ENCODE measurements at regions not wholly inside any gene's neighbourhood (a gene's known extent, or its start where the extent isn't known, plus 50 kb on each side); places are given as distances from the start of the nearest gene placed in this dataset.

DNA sequence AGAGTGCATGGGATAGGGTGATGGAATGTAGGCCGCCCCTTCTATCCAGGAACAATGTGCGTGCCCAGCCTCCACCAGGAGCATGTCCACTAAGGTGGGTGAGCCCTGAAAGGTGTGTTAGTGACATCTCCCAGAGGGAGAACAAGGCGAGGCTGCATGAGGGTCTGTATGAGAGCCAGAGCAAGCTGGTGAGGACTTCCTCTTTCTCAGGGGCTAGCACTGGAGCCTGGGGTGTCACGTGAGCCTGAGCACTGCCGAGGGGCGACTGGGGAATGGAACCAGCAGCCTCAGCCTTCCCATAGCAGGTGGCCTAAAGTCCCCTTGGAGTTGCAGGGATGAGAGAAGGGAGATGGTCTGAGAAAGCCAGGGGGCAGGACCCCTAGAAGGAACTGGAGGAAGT, 156.3 kb upstream of the COBL start:
- Histone ChIP-seq H3K27ac (ENCODE audit: low read depth, low read length) (no peak overlapping the region), H3K9me3 (ENCODE audit: control insufficient read depth in 5 of 5, low read length in 5 of 5) (peaks cover 0 to 5% (median 0%) of the 10 kb centered on the region in 5 donors), H3K4me3 (ENCODE audit: low read depth in 1 of 5, low read length in 5 of 5) (no peak overlapping the region), H3K27me3 (ENCODE audit: control insufficient read depth in 5 of 5, insufficient read depth in 4 of 5, low read length in 5 of 5) (peaks cover 13 to 22% (median 19%) of the 10 kb centered on the region in 5 donors), H3K36me3 (ENCODE audit: control insufficient read depth in 5 of 5, insufficient read depth in 5 of 5, low read length in 5 of 5) (no peaks in the 10 kb centered on the region), H3K4me1 (ENCODE audit: control insufficient read depth in 5 of 5, insufficient read depth in 5 of 5, low read length in 5 of 5) (peaks cover 0 to 5% (median 0%) of the 10 kb centered on the region in 5 donors), H3K9ac (ENCODE audit: low read length in 5 of 5) (no peak overlapping the region)

DNA sequence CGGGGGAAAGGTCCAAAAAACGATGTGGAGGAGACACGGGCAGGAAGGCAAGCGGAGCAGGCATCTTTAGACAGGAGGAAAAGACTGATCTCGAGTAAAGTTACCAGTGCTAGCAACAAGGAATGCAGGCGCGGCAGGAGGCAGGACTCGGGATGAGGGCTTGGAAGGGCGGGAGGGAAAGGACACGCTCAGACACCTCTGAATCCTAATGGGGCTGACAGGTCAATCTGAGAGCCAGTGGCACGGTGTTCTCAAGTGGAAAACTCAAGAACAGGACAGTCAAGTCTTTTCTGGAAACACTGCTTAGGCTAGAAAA, 155.3 kb upstream of the COBL start:
- Histone ChIP-seq H3K4me1 (ENCODE audit: control insufficient read depth in 5 of 5, insufficient read depth in 5 of 5, low read length in 5 of 5) (peaks cover 0 to 5% (median 0%) of the 10 kb centered on the region in 5 donors), H3K27ac (ENCODE audit: low read depth, low read length) (no peak overlapping the region), H3K9me3 (ENCODE audit: control insufficient read depth in 5 of 5, low read length in 5 of 5) (peaks cover 0 to 6% (median 0%) of the 10 kb centered on the region in 5 donors), H3K9ac (ENCODE audit: low read length in 5 of 5) (no peak overlapping the region), H3K4me3 (ENCODE audit: low read depth in 1 of 5, low read length in 5 of 5) (no peak overlapping the region), H3K27me3 (ENCODE audit: control insufficient read depth in 5 of 5, insufficient read depth in 4 of 5, low read length in 5 of 5) (peaks cover 13 to 22% (median 19%) of the 10 kb centered on the region in 5 donors), H3K36me3 (ENCODE audit: control insufficient read depth in 5 of 5, insufficient read depth in 5 of 5, low read length in 5 of 5) (no peaks in the 10 kb centered on the region)

DNA sequence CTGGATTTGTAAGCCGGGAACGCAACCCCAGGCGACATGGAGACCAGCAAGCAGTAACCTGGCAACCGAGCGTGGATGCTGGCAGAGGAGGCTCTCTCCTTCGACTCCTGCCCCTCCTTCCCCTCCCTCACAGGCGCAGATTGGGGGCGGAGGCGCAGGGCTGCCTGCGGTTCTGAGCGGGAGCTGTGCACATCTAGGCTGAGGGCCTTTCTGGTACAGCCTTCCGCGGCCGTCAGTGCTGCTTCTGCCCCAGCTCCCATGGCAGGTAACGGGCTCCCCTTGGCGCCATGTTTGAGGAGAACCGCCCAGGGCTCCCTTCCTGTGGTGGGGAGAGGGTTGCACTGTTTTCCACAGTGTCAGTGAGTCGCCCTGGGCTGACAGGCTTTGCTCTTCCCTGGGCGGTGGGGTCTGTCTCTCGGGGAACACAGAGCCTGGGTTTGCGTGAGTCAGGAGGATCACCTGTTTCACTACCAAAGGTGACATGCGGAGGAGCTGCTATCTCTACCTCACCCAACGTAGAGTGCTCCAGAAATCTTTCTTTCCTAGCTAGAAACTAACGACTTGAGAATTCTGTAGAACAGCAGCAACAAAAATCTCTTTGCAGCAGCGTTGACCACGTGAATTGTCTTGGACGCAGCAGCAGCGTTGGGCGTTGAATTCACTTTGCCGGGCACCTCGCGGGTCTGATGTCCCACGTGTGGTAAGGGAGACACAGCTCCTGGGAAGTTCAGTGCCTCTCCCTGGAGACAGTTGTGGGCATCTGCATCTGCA, 154.8 kb upstream of the COBL start:
- Histone ChIP-seq H3K4me1 (ENCODE audit: control insufficient read depth in 5 of 5, insufficient read depth in 5 of 5, low read length in 5 of 5) (peaks cover 0 to 5% (median 0%) of the 10 kb centered on the region in 5 donors), H3K4me3 (ENCODE audit: low read depth in 1 of 5, low read length in 5 of 5) (no peak overlapping the region), H3K9me3 (ENCODE audit: control insufficient read depth in 5 of 5, low read length in 5 of 5) (peaks cover 0 to 6% (median 0%) of the 10 kb centered on the region in 5 donors), H3K36me3 (ENCODE audit: control insufficient read depth in 5 of 5, insufficient read depth in 5 of 5, low read length in 5 of 5) (no peaks in the 10 kb centered on the region), H3K9ac (ENCODE audit: low read length in 5 of 5) (no peak overlapping the region), H3K27ac (ENCODE audit: low read depth, low read length) (no peak overlapping the region), H3K27me3 (ENCODE audit: control insufficient read depth in 5 of 5, insufficient read depth in 4 of 5, low read length in 5 of 5) (peaks cover 13 to 22% (median 19%) of the 10 kb centered on the region in 5 donors)

DNA sequence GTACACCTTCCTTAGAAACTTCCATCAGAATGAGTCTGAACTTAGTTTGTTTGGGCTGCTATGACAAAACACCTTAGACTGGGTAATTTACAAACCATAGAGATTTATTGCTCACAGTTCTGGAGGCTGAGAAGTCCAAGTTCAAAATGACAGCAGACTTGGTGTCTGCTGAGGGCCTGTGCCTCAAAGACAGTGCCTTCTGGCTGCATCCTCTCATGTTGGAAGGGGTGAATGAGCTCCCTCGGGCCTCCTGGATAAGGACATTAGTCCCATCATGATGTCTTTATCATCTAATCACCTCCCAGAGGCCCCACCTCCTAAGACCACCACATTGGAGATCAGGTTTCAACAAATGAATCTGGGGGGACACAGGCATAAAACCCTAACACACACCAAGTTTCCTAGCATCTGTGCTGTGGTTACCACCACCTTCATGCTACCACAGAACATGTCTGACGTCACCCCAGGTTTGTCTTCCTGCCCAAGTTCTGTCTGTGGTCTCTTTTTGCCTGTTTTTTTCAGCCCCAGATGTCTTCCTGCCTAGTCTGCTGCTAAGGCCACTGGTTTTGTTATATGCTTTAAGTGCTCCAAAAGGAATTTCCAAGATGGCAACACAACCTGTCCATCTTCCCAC, 150.9 kb upstream of the COBL start:
- H3K4me1 ChIP-seq (ENCODE audit: control insufficient read depth in 5 of 5, insufficient read depth in 5 of 5, low read length in 5 of 5), result peaks cover 0 to 5% (median 0%) of the 10 kb centered on the region in 5 donors
- peaks cover 10 to 17% (median 14%) of the 10 kb centered on the region in 5 donors for H3K27me3 ChIP-seq (ENCODE audit: control insufficient read depth in 5 of 5, insufficient read depth in 4 of 5, low read length in 5 of 5)
- no peak overlapping the region for H3K4me3 ChIP-seq (ENCODE audit: low read depth in 1 of 5, low read length in 5 of 5)
- H3K9ac ChIP-seq (ENCODE audit: low read length in 5 of 5), result no peak overlapping the region
- no peak overlapping the region for H3K27ac ChIP-seq (ENCODE audit: low read depth, low read length)
- peaks cover 0 to 6% (median 0%) of the 10 kb centered on the region in 5 donors for H3K9me3 ChIP-seq (ENCODE audit: control insufficient read depth in 5 of 5, low read length in 5 of 5)
- no peaks in the 10 kb centered on the region for H3K36me3 ChIP-seq (ENCODE audit: control insufficient read depth in 5 of 5, insufficient read depth in 5 of 5, low read length in 5 of 5)

DNA sequence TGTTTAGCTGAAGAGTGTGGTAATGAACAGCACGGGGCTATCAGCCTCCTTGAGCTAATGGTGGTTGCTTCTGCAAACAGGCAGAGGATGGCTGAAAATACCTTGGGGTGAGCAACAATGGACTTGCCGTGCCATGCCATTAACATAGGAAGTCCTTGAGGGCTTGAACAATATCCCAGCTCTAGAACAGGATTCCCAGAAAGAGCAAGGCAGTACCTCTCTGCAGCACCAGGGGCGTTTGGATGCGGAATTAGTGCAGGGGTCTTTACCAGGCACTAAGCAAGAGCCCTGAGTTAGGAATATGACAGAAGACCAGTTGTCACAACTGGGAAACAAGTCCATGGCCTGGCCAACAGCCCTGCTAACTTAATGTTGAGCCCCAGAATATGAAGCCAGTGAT, 143.2 kb upstream of the COBL start:
- H3K4me3 ChIP-seq (ENCODE audit: low read depth in 1 of 5, low read length in 5 of 5), result no peak overlapping the region
- H3K36me3 ChIP-seq (ENCODE audit: control insufficient read depth in 5 of 5, insufficient read depth in 5 of 5, low read length in 5 of 5), result no peaks in the 10 kb centered on the region
- no peaks in the 10 kb centered on the region for H3K4me1 ChIP-seq (ENCODE audit: control insufficient read depth in 5 of 5, insufficient read depth in 5 of 5, low read length in 5 of 5)
- peaks cover 0 to 5% (median 0%) of the 10 kb centered on the region in 5 donors for H3K27me3 ChIP-seq (ENCODE audit: control insufficient read depth in 5 of 5, insufficient read depth in 4 of 5, low read length in 5 of 5)
- H3K27ac ChIP-seq (ENCODE audit: low read depth, low read length), result no peak overlapping the region
- H3K9me3 ChIP-seq (ENCODE audit: control insufficient read depth in 5 of 5, low read length in 5 of 5), result no peaks in the 10 kb centered on the region
- H3K9ac ChIP-seq (ENCODE audit: low read length in 5 of 5), result no peak overlapping the region

DNA sequence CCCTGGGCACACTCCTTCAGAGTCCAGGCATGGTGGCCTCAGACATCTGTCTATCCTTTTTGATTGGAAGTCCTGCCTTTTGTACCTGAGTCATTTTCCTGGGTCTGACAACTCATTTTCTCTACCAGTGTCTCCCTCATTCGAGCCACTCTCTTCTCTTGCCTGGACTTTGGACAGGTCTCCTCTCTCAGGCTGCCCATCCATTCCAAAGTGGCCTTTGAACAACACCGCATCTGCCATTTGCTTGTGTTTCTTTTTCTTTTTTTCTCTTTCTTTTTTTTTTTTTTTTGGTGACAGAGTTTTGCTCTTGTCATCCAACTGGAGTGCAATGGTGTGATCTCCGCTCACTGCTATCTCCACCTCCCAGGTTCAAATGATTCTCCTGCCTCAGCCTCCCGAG, 142.1 kb upstream of the COBL start:
- H3K36me3 ChIP-seq (ENCODE audit: control insufficient read depth in 5 of 5, insufficient read depth in 5 of 5, low read length in 5 of 5), result no peaks in the 10 kb centered on the region
- no peak overlapping the region for H3K9ac ChIP-seq (ENCODE audit: low read length in 5 of 5)
- no peak overlapping the region for H3K27ac ChIP-seq (ENCODE audit: low read depth, low read length)
- H3K4me1 ChIP-seq (ENCODE audit: control insufficient read depth in 5 of 5, insufficient read depth in 5 of 5, low read length in 5 of 5), result peaks cover 0 to under 1% (median 0%) of the 10 kb centered on the region in 5 donors
- no peaks in the 10 kb centered on the region for H3K9me3 ChIP-seq (ENCODE audit: control insufficient read depth in 5 of 5, low read length in 5 of 5)
- H3K27me3 ChIP-seq (ENCODE audit: control insufficient read depth in 5 of 5, insufficient read depth in 4 of 5, low read length in 5 of 5), result peaks cover 0 to 5% (median 0%) of the 10 kb centered on the region in 5 donors
- H3K4me3 ChIP-seq (ENCODE audit: low read depth in 1 of 5, low read length in 5 of 5), result no peak overlapping the region

DNA sequence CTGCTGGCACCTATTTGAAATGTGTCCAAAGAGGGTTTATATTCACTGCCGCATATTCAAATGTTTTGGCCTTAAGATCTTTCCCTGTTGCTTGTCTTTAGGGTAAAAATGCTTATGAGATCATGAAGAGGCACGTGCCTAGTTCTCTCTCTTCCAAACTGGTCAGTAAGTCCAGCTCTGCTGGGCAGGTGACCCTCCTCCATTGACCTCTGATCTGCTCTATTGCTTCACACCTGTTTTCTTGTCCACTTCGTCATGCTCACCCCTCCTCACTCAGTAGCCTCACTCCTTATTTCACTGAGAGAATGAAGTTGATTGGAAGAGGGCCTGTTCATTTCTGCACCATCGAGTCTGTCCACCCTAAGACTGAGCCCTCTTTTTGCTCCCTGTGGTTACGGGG, 140.5 kb upstream of the COBL start:
- Histone ChIP-seq H3K9ac (ENCODE audit: low read length in 5 of 5) (no peak overlapping the region), H3K9me3 (ENCODE audit: control insufficient read depth in 5 of 5, low read length in 5 of 5) (no peaks in the 10 kb centered on the region), H3K4me3 (ENCODE audit: low read depth in 1 of 5, low read length in 5 of 5) (no peak overlapping the region), H3K27ac (ENCODE audit: low read depth, low read length) (no peak overlapping the region), H3K4me1 (ENCODE audit: control insufficient read depth in 5 of 5, insufficient read depth in 5 of 5, low read length in 5 of 5) (peaks cover 2 to 17% (median 8%) of the 10 kb centered on the region in 5 donors), H3K27me3 (ENCODE audit: control insufficient read depth in 5 of 5, insufficient read depth in 4 of 5, low read length in 5 of 5) (peaks cover 0 to 5% (median 0%) of the 10 kb centered on the region in 5 donors), H3K36me3 (ENCODE audit: control insufficient read depth in 5 of 5, insufficient read depth in 5 of 5, low read length in 5 of 5) (no peaks in the 10 kb centered on the region)

DNA sequence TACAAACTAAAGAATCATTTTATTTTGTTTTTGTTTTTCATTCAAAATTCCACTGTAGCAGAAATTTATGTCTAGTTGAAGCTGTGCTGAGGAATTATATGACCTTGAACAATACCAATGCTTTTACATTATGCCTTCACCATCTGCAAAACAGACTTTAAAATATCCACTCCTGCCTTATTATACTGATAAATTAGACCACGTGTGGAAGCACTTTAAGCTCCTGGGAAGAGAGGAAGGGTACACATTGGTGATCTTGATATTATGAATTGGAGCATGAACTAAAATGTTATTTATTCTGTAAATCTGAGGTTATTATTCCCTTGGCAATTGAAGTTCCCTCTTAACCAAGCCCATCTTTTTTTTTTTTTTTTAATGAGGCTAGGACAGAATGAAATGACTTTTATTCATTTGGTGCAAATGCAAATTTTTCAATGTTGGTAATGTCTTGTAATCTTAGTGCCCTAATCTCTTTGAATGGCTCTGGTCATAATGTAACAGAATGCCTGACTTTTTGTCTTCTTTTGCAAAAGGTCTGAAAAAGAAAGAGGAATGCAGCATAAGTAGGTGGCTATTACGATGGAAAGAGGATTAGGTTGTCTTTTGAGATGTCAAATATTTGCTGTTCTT, 139.9 kb upstream of the COBL start:
- no peak overlapping the region for H3K4me3 ChIP-seq (ENCODE audit: low read depth in 1 of 5, low read length in 5 of 5)
- H3K27me3 ChIP-seq (ENCODE audit: control insufficient read depth in 5 of 5, insufficient read depth in 4 of 5, low read length in 5 of 5), result peaks cover 0 to 5% (median 0%) of the 10 kb centered on the region in 5 donors

DNA sequence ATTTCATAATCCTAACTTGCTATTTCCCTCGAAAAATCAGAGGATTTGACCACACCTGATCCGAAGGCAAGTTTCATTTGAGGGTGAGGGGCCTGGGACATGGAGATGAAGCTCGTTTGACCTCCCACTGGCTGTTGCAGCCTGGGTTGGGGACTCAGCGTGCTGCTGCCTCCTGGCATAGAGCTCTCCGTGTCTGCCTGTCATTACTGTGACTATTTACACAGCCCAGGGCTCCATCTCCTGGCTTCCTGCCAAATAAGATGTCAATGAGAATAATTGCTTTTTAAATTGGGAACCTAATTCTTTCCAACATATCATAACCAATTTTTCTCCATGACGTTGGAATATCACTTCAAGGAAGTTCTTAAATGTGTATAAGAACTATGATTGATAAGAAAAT, 139.3 kb upstream of the COBL start:
- Histone ChIP-seq H3K27me3 (ENCODE audit: control insufficient read depth in 5 of 5, insufficient read depth in 4 of 5, low read length in 5 of 5) (peaks cover 0 to 5% (median 0%) of the 10 kb centered on the region in 5 donors), H3K27ac (ENCODE audit: low read depth, low read length) (no peak overlapping the region), H3K4me1 (ENCODE audit: control insufficient read depth in 5 of 5, insufficient read depth in 5 of 5, low read length in 5 of 5) (peaks cover 2 to 17% (median 8%) of the 10 kb centered on the region in 5 donors), H3K4me3 (ENCODE audit: low read depth in 1 of 5, low read length in 5 of 5) (no peak overlapping the region), H3K9ac (ENCODE audit: low read length in 5 of 5) (no peak overlapping the region), H3K36me3 (ENCODE audit: control insufficient read depth in 5 of 5, insufficient read depth in 5 of 5, low read length in 5 of 5) (no peaks in the 10 kb centered on the region), H3K9me3 (ENCODE audit: control insufficient read depth in 5 of 5, low read length in 5 of 5) (no peaks in the 10 kb centered on the region)

More for the DNA sequence above, 139.9 kb upstream of the COBL start:
- Histone ChIP-seq H3K9ac (ENCODE audit: low read length in 5 of 5) (no peak overlapping the region), H3K9me3 (ENCODE audit: control insufficient read depth in 5 of 5, low read length in 5 of 5) (no peaks in the 10 kb centered on the region), H3K36me3 (ENCODE audit: control insufficient read depth in 5 of 5, insufficient read depth in 5 of 5, low read length in 5 of 5) (no peaks in the 10 kb centered on the region), H3K27ac (ENCODE audit: low read depth, low read length) (no peak overlapping the region), H3K4me1 (ENCODE audit: control insufficient read depth in 5 of 5, insufficient read depth in 5 of 5, low read length in 5 of 5) (peaks cover 2 to 17% (median 8%) of the 10 kb centered on the region in 5 donors)

DNA sequence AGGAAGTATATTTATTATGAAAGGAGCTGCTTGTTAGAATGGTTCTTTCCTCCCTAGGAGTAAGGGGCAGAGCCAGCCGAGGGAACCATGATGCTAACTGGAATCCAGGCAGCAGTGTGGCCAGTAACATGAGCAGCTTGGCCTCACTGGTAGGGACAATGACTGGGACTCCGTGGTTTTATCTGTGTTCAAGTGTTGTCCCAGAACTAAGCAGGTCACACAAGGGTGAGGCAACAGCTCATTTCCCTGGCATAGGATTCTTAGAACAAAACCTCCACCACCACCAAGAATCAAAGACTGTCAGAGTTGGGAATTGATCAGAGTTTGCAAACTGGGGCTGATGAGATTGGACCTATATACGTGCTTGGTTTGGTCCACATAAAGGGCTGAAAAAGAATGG, 138.9 kb upstream of the COBL start:
- Histone ChIP-seq H3K36me3 (ENCODE audit: control insufficient read depth in 5 of 5, insufficient read depth in 5 of 5, low read length in 5 of 5) (no peaks in the 10 kb centered on the region), H3K4me3 (ENCODE audit: low read depth in 1 of 5, low read length in 5 of 5) (no peak overlapping the region), H3K27me3 (ENCODE audit: control insufficient read depth in 5 of 5, insufficient read depth in 4 of 5, low read length in 5 of 5) (peaks cover 0 to 5% (median 0%) of the 10 kb centered on the region in 5 donors), H3K4me1 (ENCODE audit: control insufficient read depth in 5 of 5, insufficient read depth in 5 of 5, low read length in 5 of 5) (peaks cover 2 to 17% (median 8%) of the 10 kb centered on the region in 5 donors), H3K27ac (ENCODE audit: low read depth, low read length) (no peak overlapping the region), H3K9me3 (ENCODE audit: control insufficient read depth in 5 of 5, low read length in 5 of 5) (no peaks in the 10 kb centered on the region), H3K9ac (ENCODE audit: low read length in 5 of 5) (no peak overlapping the region)

Measured in subcutaneous abdominal adipose tissue (tissue), 5 donors.